ENCODE measurements at regions not wholly inside any gene's neighbourhood (a gene's known extent, or its start where the extent isn't known, plus 50 kb on each side); places are given as distances from the start of the nearest gene placed in this dataset.

- Mint-ChIP-seq H3K9me3 (ENCODE audit: unreplicated experiment) (no peaks in the 10 kb centered on the region), H3K4me1 (ENCODE audit: insufficient read depth, unreplicated experiment) (no peaks in the 10 kb centered on the region), H3K36me3 (ENCODE audit: insufficient read depth, unreplicated experiment) (no peaks in the 10 kb centered on the region), H3K27ac (ENCODE audit: low read depth, unreplicated experiment) (no peak overlapping the region), H3K4me3 (ENCODE audit: unreplicated experiment) (no peak overlapping the region), H3K27me3 (ENCODE audit: insufficient read depth, unreplicated experiment) (no peaks in the 10 kb centered on the region)
- DNase-seq (ENCODE audit: unreplicated experiment), result no peak
- POLR2A ChIA-PET, result interaction anchor here (0.6 kb wide), 1 partner anchor 347 kb away, joined by 3 read pairs; no protein-coding TSS in a partner anchor
- intact Hi-C loops (cut with micrococcal nuclease), result no loop called here
- no peak for TF ChIP-seq CTCF (IDR thresholded peaks at IDR 0.05; ENCODE audit: unreplicated experiment)
- CTCF ChIA-PET, result interaction anchor here (0.6 to 0.7 kb wide), 2 partner anchors 1034 to 1737 kb away, joined by 3 read pairs; no protein-coding TSS in a partner anchor
- no TSS peak for BruUV-seq (replicated peaks)
Measured at GRCh38 chr7:35454575-35455385, 200.9 kb upstream of the TBX20 start.

- intact Hi-C loops (cut with micrococcal nuclease), result no loop called here
- no peak for TF ChIP-seq CTCF (IDR thresholded peaks at IDR 0.05; ENCODE audit: unreplicated experiment)
- DNase-seq (ENCODE audit: unreplicated experiment), result no peak
- Mint-ChIP-seq H3K9me3 (ENCODE audit: unreplicated experiment) (no peaks in the 10 kb centered on the region), H3K27ac (ENCODE audit: low read depth, unreplicated experiment) (no peak overlapping the region), H3K27me3 (ENCODE audit: insufficient read depth, unreplicated experiment) (peaks cover 12% of the 10 kb centered on the region), H3K36me3 (ENCODE audit: insufficient read depth, unreplicated experiment) (no peaks in the 10 kb centered on the region), H3K4me3 (ENCODE audit: unreplicated experiment) (no peak overlapping the region), H3K4me1 (ENCODE audit: insufficient read depth, unreplicated experiment) (no peaks in the 10 kb centered on the region)
- CTCF ChIA-PET, result interaction anchor here (1.4 kb wide), 1 partner anchor 70 kb away, joined by 4 read pairs; no protein-coding TSS in a partner anchor
- no TSS peak for BruUV-seq (replicated peaks)
- POLR2A ChIA-PET, result no interaction called here
Measured at GRCh38 chr7:35450456-35451214, 196.7 kb upstream of the TBX20 start.

GRCh38 chr7:35448486-35448885, 194.6 kb upstream of the TBX20 start:
- intact Hi-C loops (cut with micrococcal nuclease), result no loop called here
- no TSS peak for BruUV-seq (replicated peaks)

More at GRCh38 chr7:35448486-35448885, 194.6 kb upstream of the TBX20 start:
- no peak overlapping the region for H3K27ac Mint-ChIP-seq (ENCODE audit: low read depth, unreplicated experiment)
- ChIA-PET CTCF (interaction anchor here (0.6 to 0.7 kb wide), 2 partner anchors 89 to 162 kb away, joined by 3 read pairs; no protein-coding TSS in a partner anchor), POLR2A (no interaction called here)
- H3K4me1 Mint-ChIP-seq (ENCODE audit: insufficient read depth, unreplicated experiment), result no peaks in the 10 kb centered on the region
- no peak overlapping the region for H3K4me3 Mint-ChIP-seq (ENCODE audit: unreplicated experiment)
- H3K9me3 Mint-ChIP-seq (ENCODE audit: unreplicated experiment), result no peaks in the 10 kb centered on the region
- no peak for DNase-seq (ENCODE audit: unreplicated experiment)
- TF ChIP-seq CTCF (IDR thresholded peaks at IDR 0.05; ENCODE audit: unreplicated experiment), result no peak
- H3K27me3 Mint-ChIP-seq (ENCODE audit: insufficient read depth, unreplicated experiment), result peaks cover 32% of the 10 kb centered on the region
- no peaks in the 10 kb centered on the region for H3K36me3 Mint-ChIP-seq (ENCODE audit: insufficient read depth, unreplicated experiment)
